ENCODE measurements at regions not wholly inside any gene's neighbourhood (a gene's known extent, or its start where the extent isn't known, plus 50 kb on each side); places are given as distances from the start of the nearest gene placed in this dataset.

DNA sequence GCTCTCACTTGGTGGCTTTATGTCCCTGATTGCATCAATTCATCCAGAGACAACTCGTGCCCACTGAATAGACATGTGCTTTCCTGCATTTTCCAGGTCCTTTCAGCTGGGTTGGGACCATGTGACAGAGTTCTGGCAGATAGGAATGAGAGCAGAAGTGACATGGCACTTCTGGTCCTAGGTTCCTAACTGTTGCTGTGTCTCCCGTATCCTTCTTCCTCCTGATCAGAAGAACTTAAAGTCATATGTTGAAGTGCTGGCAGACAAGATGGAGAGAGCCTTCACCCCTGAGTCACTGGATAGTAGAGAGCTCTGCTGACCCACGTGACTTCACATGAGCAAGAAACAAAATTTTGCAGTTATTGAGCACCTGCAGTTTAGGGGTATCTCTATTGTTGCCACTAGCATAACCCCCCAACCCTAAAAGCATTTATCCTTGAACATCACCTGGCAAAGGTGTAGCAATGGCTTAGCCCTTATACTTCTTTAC, 80.0 kb downstream of the NREP start:
- TF ChIP-seq CTCF (conservative IDR thresholded peaks at IDR 0.05; ENCODE audit: low read depth, low read length) = no peak
- DNase-seq (ENCODE audit: low read depth) = no peak
- no peak overlapping the region for H3K4me3 ChIP-seq (ENCODE audit: low read depth, low read length)

DNA sequence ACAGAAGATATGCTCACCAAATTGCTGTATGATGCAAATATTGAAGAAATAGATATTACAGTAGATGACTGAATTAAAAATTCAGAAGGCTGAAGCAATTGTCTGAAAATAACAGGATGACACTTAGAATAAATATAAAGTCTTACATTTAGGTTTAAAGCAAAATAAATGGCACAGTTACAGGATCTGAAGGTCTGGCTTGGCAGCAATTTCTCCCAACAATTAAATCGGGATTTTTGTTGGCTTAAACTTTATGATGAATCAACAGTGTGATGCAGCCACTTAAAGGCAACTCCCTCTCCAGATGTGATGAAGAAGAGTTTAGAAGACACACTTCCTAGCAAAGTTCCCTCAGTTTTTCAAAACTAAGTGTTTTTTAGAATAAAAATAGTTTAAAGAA, 80.5 kb downstream of the NREP start:
- no peak for TF ChIP-seq CTCF (conservative IDR thresholded peaks at IDR 0.05; ENCODE audit: low read depth, low read length)

DNA sequence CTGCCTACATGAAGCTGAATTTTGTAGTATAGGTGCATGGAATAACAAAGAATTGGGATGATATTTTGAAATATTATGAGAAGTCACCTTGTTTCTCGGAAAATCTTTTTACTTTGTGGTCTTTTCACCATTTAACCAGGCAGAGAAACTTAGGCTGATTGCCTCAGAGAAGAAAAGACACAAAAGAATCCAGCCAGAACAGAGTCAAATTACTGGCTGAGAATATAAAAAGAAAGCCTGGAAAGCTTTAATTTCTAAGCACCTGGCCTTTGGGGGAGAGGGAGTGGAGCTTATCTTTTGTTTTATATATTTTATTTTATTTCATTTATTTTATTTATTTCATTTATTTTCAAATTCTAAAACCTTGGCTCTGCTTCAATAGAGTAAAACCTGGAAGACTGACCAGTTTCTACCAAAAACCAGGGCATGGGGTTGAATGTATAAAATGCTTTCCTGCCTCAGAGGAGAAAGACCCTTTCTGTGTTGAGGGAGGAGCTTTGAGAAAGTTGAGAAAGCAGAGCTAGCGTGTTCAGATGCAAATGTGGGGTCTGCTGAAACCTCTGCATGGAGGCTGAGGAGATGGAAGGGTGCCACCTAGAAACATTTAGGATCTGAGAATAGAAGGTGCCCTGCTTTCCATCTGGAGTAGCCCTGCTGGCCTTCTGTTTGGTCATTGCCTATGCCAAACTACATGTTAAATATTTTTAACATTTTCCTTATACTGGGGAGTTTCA, 81.6 kb downstream of the NREP start:
- DNase-seq (ENCODE audit: low read depth) = no peak
- no peak overlapping the region for H3K4me3 ChIP-seq (ENCODE audit: low read depth, low read length)
- TF ChIP-seq CTCF (conservative IDR thresholded peaks at IDR 0.05; ENCODE audit: low read depth, low read length) = no peak

More for the DNA sequence above, 80.5 kb downstream of the NREP start:
- no peak overlapping the region for H3K4me3 ChIP-seq (ENCODE audit: low read depth, low read length)
- no peak for DNase-seq (ENCODE audit: low read depth)

- DNase-seq (ENCODE audit: low read depth) = no peak
- no peak overlapping the region for H3K4me3 ChIP-seq (ENCODE audit: low read depth, low read length)
- no peak for TF ChIP-seq CTCF (conservative IDR thresholded peaks at IDR 0.05; ENCODE audit: low read depth, low read length)
Measured at GRCh38 chr5:111673891-111674626, 82.9 kb downstream of the NREP start.

DNA sequence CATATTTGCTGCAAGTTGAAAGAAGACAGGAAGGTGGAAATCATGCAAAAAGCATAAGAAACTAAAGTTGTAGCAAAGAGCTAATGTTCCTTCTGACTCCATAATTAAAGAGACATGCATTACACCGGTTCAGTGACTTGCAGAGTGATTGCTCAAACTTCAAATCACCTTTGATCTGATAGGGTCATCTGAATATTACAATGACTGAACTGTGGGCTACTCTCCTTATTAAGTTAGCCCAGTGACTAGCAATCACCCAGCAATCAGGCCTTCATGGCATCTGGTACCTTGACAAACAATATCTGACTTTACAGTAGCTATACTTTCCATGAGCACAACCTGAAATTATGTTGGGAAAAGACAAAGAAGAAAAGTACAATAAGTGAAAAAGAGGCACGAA, 84.9 kb downstream of the NREP start:
- H3K4me3 ChIP-seq (ENCODE audit: low read depth, low read length) = no peak overlapping the region
- DNase-seq (ENCODE audit: low read depth) = no peak
- no peak for TF ChIP-seq CTCF (conservative IDR thresholded peaks at IDR 0.05; ENCODE audit: low read depth, low read length)

DNA sequence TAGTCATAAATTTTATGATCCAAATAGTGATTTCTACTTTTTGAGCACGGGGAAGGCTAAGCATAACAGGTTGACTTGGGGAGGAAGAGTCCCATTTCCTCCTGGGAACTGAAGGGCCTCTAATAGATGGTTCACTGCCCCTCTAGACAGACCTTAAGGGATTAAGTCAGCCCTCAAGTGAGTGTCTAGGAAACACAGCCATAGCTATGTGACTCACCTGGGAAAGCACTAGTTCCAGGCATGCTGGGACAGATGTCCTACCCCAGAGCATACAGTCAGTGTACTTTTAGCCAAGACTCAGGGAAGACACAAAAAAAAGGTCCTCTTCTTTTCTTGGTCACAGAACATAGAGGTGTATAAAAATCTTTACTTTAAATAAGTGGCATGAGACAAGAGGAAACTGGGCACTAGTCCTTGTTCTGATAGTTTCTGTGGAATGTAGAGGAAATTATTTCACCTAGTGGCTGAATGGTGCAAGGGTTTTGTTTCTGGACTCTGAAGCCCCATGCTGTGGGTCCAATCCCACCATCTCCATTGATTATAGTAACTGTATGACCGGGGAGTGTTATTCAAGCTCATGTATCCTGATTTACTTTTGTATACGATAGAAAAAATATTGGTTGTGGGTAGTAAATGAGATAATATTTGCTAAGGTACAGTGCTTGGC, 86.0 kb downstream of the NREP start:
- peak; percentile 49 for TF ChIP-seq CTCF (conservative IDR thresholded peaks at IDR 0.05; ENCODE audit: low read depth, low read length)
- no peak overlapping the region for H3K4me3 ChIP-seq (ENCODE audit: low read depth, low read length)
- peak; percentile 74 for DNase-seq (ENCODE audit: low read depth)

Data from epithelial cell of proximal tubule (primary cell).